Right lobe of liver (tissue), 6 donors: ENCODE measurements at regions not wholly inside any gene's neighbourhood (a gene's known extent, or its start where the extent isn't known, plus 50 kb on each side); places are given as distances from the start of the nearest gene placed in this dataset.

Source experiments
- ATAC-seq, 4 donors: fragments of 200-7000 bp; cut with Tn5 transposase; one replicate each; pipeline ENCODE4 v1.9.1; 2020; ENCODE audit warnings: mild to moderate bottlenecking in 4 of 4, moderate library complexity in 4 of 4
- DNase-seq, 3 donors: peaks; one replicate each; pipeline ENCODE4 v3.0.0-alpha.2; 2020
- H3K27ac ChIP-seq, 3 donors: fragments of 200-600 bp; one replicate each; pipeline ENCODE4 v1.8.0; 2022
- H3K27me3 ChIP-seq, 2 donors: fragments of 200-600 bp; one replicate each; pipeline ENCODE4 v1.8.0; 2022
- H3K36me3 ChIP-seq, 4 donors: fragments of 200-600 bp; sonication (generic) in 1 of 4; one replicate each; pipeline versions ENCODE4 v1.5.1 to v1.8.0; 2017 to 2022; ENCODE audit warnings: control low read depth in 1 of 4
- H3K4me1 ChIP-seq, 4 donors: fragments of 200-600 bp; sonication (generic) in 1 of 4; one replicate each; pipeline versions ENCODE4 v1.5.1 to v1.8.0; 2017 to 2022; ENCODE audit warnings: control low read depth in 1 of 4
- H3K4me3 ChIP-seq, 3 donors: fragments of 200-600 bp; one replicate each; pipeline ENCODE4 v1.8.0; 2022
- H3K9me3 ChIP-seq, 4 donors: fragments of 200-600 bp; sonication (generic) in 1 of 4; one replicate each; pipeline versions ENCODE4 v1.5.1 to v1.8.0; 2017 to 2022; ENCODE audit warnings: control low read depth in 1 of 4
- CTCF ChIP-seq, 4 donors: fragments of 200-600 bp in 3 of 4; fragments of 450-650 bp in 1 of 4; IDR thresholded peaks; one replicate each; pipeline versions ENCODE4 v1.5.1 to v1.8.0; 2016 to 2022; ENCODE audit warnings: antibody characterized with exemption in 4 of 4, mild to moderate bottlenecking in 2 of 4
- POLR2A ChIP-seq: fragments of 450-650 bp; IDR thresholded peaks from one replicate; pipeline ENCODE4 v1.6.1; 2017; ENCODE audit warnings: antibody characterized with exemption, mild to moderate bottlenecking
- WGBS: methylation state at CpG from one replicate; pipeline ENCODE4 v1.1.6; 2018; ENCODE audit warnings: low coverage, low lambda C conversion rate; ENCODE audit not compliant: insufficient coverage; ENCODE audit errors: missing lambda C conversion rate; 5-methylcytosine and 5-hydroxymethylcytosine counted together
- intact Hi-C, 2 donors: fragments of 100-400 bp; cut with DNase I; formaldehyde crosslinking; loops; one replicate each; pipeline versions ENCODE4 v1.11.2 to v1.14.1; 2022
- donor health status: DM: no; HTN: yes; CAD: no.
- donor health status: DM: no; HTN: no; CAD: no.
- donor health status: DM: no; HTN: no; CAD: no.
- donor health status: DM: no; HTN: yes; CAD: no.
- donor health status: DM: no; HTN: yes; CAD: no.

GRCh38 chr2:145323512-145323911 lies 803.6 kb upstream of the ZEB2 start:
- DNase-seq (no peak), ATAC-seq (no peak)
- no peaks in the 10 kb centered on the region for H3K9me3 ChIP-seq
- H3K36me3 ChIP-seq = no peaks in the 10 kb centered on the region
- no peaks in the 10 kb centered on the region for H3K27me3 ChIP-seq
- H3K4me3 ChIP-seq = no peak overlapping the region
- 58% methylated on average over 2 of the region's 2 CpGs for WGBS
- no peak overlapping the region for H3K27ac ChIP-seq
- H3K4me1 ChIP-seq = no peaks in the 10 kb centered on the region
- TF ChIP-seq CTCF (IDR thresholded peaks at IDR 0.05) (no peak), POLR2A (no peak)
- intact Hi-C loops = no loop called here

- no peak for TF ChIP-seq POLR2A
- ATAC-seq = no peak
- intact Hi-C loops = no loop called here
- DNase-seq = no peak
- H3K36me3 ChIP-seq = no peaks in the 10 kb centered on the region
- H3K9me3 ChIP-seq = no peaks in the 10 kb centered on the region
- WGBS = 49% methylated on average over 2 of the region's 2 CpGs
- H3K27me3 ChIP-seq = no peaks in the 10 kb centered on the region
- H3K4me1 ChIP-seq = no peaks in the 10 kb centered on the region
- H3K4me3 ChIP-seq = no peak overlapping the region
- no peak overlapping the region for H3K27ac ChIP-seq
These were observed 801.4 kb upstream of the ZEB2 start for GRCh38 chr2:145321344-145321743.

- no peaks in the 10 kb centered on the region for H3K36me3 ChIP-seq
- H3K27me3 ChIP-seq = no peaks in the 10 kb centered on the region
- no peaks in the 10 kb centered on the region for H3K9me3 ChIP-seq
- ATAC-seq = no peak
- H3K27ac ChIP-seq = no peak overlapping the region
- TF ChIP-seq POLR2A (no peak), CTCF (IDR thresholded peaks at IDR 0.05) (no peak)
- intact Hi-C loops = no loop called here
- no peaks in the 10 kb centered on the region for H3K4me1 ChIP-seq
- WGBS = 80% methylated on average over 1 of the region's 1 CpG
- no peak for DNase-seq
- no peak overlapping the region for H3K4me3 ChIP-seq
These were observed 796.6 kb upstream of the ZEB2 start for GRCh38 chr2:145316496-145316895.

GRCh38 chr2:145315053-145315452 lies 795.1 kb upstream of the ZEB2 start:
- WGBS = 39% methylated on average over 3 of the region's 3 CpGs
- ATAC-seq (no peak), DNase-seq (no peak)
- Histone ChIP-seq H3K36me3 (no peaks in the 10 kb centered on the region), H3K27ac (no peak overlapping the region), H3K27me3 (no peaks in the 10 kb centered on the region), H3K9me3 (no peaks in the 10 kb centered on the region), H3K4me3 (no peak overlapping the region), H3K4me1 (no peaks in the 10 kb centered on the region)
- intact Hi-C loops = no loop called here
- no peak for TF ChIP-seq CTCF (IDR thresholded peaks at IDR 0.05)
- no peak for TF ChIP-seq POLR2A

GRCh38 chr2:145314119-145314633 lies 794.3 kb upstream of the ZEB2 start:
- no peak for TF ChIP-seq CTCF (IDR thresholded peaks at IDR 0.05)
- TF ChIP-seq POLR2A = no peak
- intact Hi-C loops = no loop called here
- WGBS = 65% methylated on average over 3 of the region's 3 CpGs
- Histone ChIP-seq H3K4me1 (no peaks in the 10 kb centered on the region), H3K27ac (no peak overlapping the region), H3K4me3 (no peak overlapping the region), H3K9me3 (no peaks in the 10 kb centered on the region), H3K27me3 (no peaks in the 10 kb centered on the region), H3K36me3 (no peaks in the 10 kb centered on the region)
- DNase-seq = no peak
- ATAC-seq = no peak
